Activated T-cell treated with anti-CD3 and anti-CD28 coated beads, Interleukin-2, amount 50 U/mL, for 24 hours (primary cell): ENCODE measurements at regions not wholly inside any gene's neighbourhood (a gene's known extent, or its start where the extent isn't known, plus 50 kb on each side); places are given as distances from the start of the nearest gene placed in this dataset.

ENCODE experiments used
- DNase-seq: peaks from one replicate; pipeline ENCODE4 v3.0.0-alpha.2; 2020
- H3K27ac Mint-ChIP-seq: 2 replicates; pipeline ENCODE4 v1.8.0; 2020; ENCODE audit warnings: mild to moderate bottlenecking, mixed read lengths
- H3K27me3 Mint-ChIP-seq: 2 replicates; pipeline ENCODE4 v1.8.0; 2020; ENCODE audit warnings: mixed read lengths
- H3K36me3 Mint-ChIP-seq: 2 replicates; pipeline ENCODE4 v1.8.0; 2020; ENCODE audit warnings: low read depth, mixed read lengths
- H3K4me1 Mint-ChIP-seq: 2 replicates; pipeline ENCODE4 v1.8.0; 2020; ENCODE audit warnings: low read depth, mixed read lengths
- H3K4me3 Mint-ChIP-seq: 2 replicates; pipeline ENCODE4 v1.8.0; 2020; ENCODE audit warnings: mild to moderate bottlenecking, moderate library complexity, mixed read lengths
- H3K9me3 Mint-ChIP-seq: 2 replicates; pipeline ENCODE4 v1.8.0; 2020; ENCODE audit warnings: mixed read lengths

GRCh38 chr1:34479731-34480130 lies 275.1 kb upstream of the GJB5 start:
- no peaks in the 10 kb centered on the region for H3K4me1 Mint-ChIP-seq
- H3K4me3 Mint-ChIP-seq, result no peak overlapping the region
- peaks cover 44% of the 10 kb centered on the region for H3K27me3 Mint-ChIP-seq
- H3K27ac Mint-ChIP-seq, result no peak overlapping the region
- DNase-seq, result no peak
- no peaks in the 10 kb centered on the region for H3K36me3 Mint-ChIP-seq
- H3K9me3 Mint-ChIP-seq, result no peaks in the 10 kb centered on the region

- Mint-ChIP-seq H3K4me1 (no peaks in the 10 kb centered on the region), H3K27ac (no peak overlapping the region), H3K4me3 (no peak overlapping the region), H3K36me3 (no peaks in the 10 kb centered on the region), H3K27me3 (peaks cover 26% of the 10 kb centered on the region), H3K9me3 (peaks cover 13% of the 10 kb centered on the region)
- no peak for DNase-seq
Measured at GRCh38 chr1:34488080-34488708, 266.7 kb upstream of the GJB5 start.

GRCh38 chr1:34500451-34500850 lies 254.4 kb upstream of the GJB5 start:
- Mint-ChIP-seq H3K27me3 (peaks cover 32% of the 10 kb centered on the region), H3K27ac (no peak overlapping the region), H3K36me3 (no peaks in the 10 kb centered on the region), H3K4me3 (no peak overlapping the region), H3K4me1 (no peaks in the 10 kb centered on the region), H3K9me3 (peaks cover 2% of the 10 kb centered on the region)
- DNase-seq, result no peak

GRCh38 chr1:34511802-34512201 lies 243.0 kb upstream of the GJB5 start:
- Mint-ChIP-seq H3K36me3 (no peaks in the 10 kb centered on the region), H3K4me3 (no peak overlapping the region), H3K27ac (no peak overlapping the region), H3K27me3 (peaks cover 1% of the 10 kb centered on the region), H3K9me3 (peaks cover 15% of the 10 kb centered on the region), H3K4me1 (no peaks in the 10 kb centered on the region)
- DNase-seq, result no peak

GRCh38 chr1:34518146-34518699 lies 236.6 kb upstream of the GJB5 start:
- Mint-ChIP-seq H3K27ac (no peak overlapping the region), H3K9me3 (peaks cover 2% of the 10 kb centered on the region), H3K27me3 (peaks cover 8% of the 10 kb centered on the region)

GRCh38 chr1:34520111-34520510 lies 234.7 kb upstream of the GJB5 start:
- no peaks in the 10 kb centered on the region for H3K9me3 Mint-ChIP-seq
- peaks cover 15% of the 10 kb centered on the region for H3K27me3 Mint-ChIP-seq
- no peaks in the 10 kb centered on the region for H3K4me1 Mint-ChIP-seq
- no peaks in the 10 kb centered on the region for H3K36me3 Mint-ChIP-seq
- no peak overlapping the region for H3K4me3 Mint-ChIP-seq
- H3K27ac Mint-ChIP-seq, result no peak overlapping the region
- no peak for DNase-seq

More at GRCh38 chr1:34518146-34518699, 236.6 kb upstream of the GJB5 start:
- DNase-seq, result no peak
- no peaks in the 10 kb centered on the region for H3K36me3 Mint-ChIP-seq
- no peak overlapping the region for H3K4me3 Mint-ChIP-seq
- no peaks in the 10 kb centered on the region for H3K4me1 Mint-ChIP-seq

- H3K4me1 Mint-ChIP-seq, result no peaks in the 10 kb centered on the region
- no peak overlapping the region for H3K4me3 Mint-ChIP-seq
- H3K36me3 Mint-ChIP-seq, result no peaks in the 10 kb centered on the region
- H3K27me3 Mint-ChIP-seq, result peaks cover 29% of the 10 kb centered on the region
- no peak overlapping the region for H3K27ac Mint-ChIP-seq
- H3K9me3 Mint-ChIP-seq, result no peaks in the 10 kb centered on the region
- no peak for DNase-seq
Measured at GRCh38 chr1:34524783-34525182, 230.1 kb upstream of the GJB5 start.

- Mint-ChIP-seq H3K4me1 (no peaks in the 10 kb centered on the region), H3K27me3 (peaks cover 32% of the 10 kb centered on the region), H3K27ac (no peak overlapping the region), H3K36me3 (no peaks in the 10 kb centered on the region), H3K9me3 (no peaks in the 10 kb centered on the region), H3K4me3 (no peak overlapping the region)
- no peak for DNase-seq
Measured at GRCh38 chr1:34529935-34530859, 224.7 kb upstream of the GJB5 start.

GRCh38 chr1:34532113-34532512 lies 222.7 kb upstream of the GJB5 start:
- Mint-ChIP-seq H3K4me1 (no peaks in the 10 kb centered on the region), H3K4me3 (no peak overlapping the region), H3K9me3 (no peaks in the 10 kb centered on the region), H3K36me3 (no peaks in the 10 kb centered on the region), H3K27ac (no peak overlapping the region), H3K27me3 (peaks cover 33% of the 10 kb centered on the region)
- no peak for DNase-seq

GRCh38 chr1:34538481-34538880 lies 216.4 kb upstream of the GJB5 start:
- Mint-ChIP-seq H3K9me3 (no peaks in the 10 kb centered on the region), H3K27me3 (peaks cover 35% of the 10 kb centered on the region), H3K36me3 (no peaks in the 10 kb centered on the region), H3K27ac (no peak overlapping the region), H3K4me1 (no peaks in the 10 kb centered on the region), H3K4me3 (no peak overlapping the region)
- DNase-seq, result no peak

- Mint-ChIP-seq H3K4me3 (no peak overlapping the region), H3K27ac (no peak overlapping the region), H3K36me3 (no peaks in the 10 kb centered on the region), H3K9me3 (no peaks in the 10 kb centered on the region), H3K4me1 (no peaks in the 10 kb centered on the region), H3K27me3 (peaks cover 31% of the 10 kb centered on the region)
- DNase-seq, result no peak
Measured at GRCh38 chr1:34547046-34547674, 207.7 kb upstream of the GJB5 start.

- Mint-ChIP-seq H3K27ac (no peak overlapping the region), H3K27me3 (peaks cover 31% of the 10 kb centered on the region), H3K9me3 (peaks cover 4% of the 10 kb centered on the region), H3K4me3 (no peak overlapping the region), H3K4me1 (no peaks in the 10 kb centered on the region), H3K36me3 (no peaks in the 10 kb centered on the region)
- no peak for DNase-seq
Measured at GRCh38 chr1:34549199-34549598, 205.6 kb upstream of the GJB5 start.

GRCh38 chr1:34578306-34578705 lies 176.5 kb upstream of the GJB5 start:
- peaks cover 45% of the 10 kb centered on the region for H3K27me3 Mint-ChIP-seq
- no peaks in the 10 kb centered on the region for H3K9me3 Mint-ChIP-seq
- H3K27ac Mint-ChIP-seq, result no peak overlapping the region
- DNase-seq, result no peak
- no peak overlapping the region for H3K4me3 Mint-ChIP-seq
- no peaks in the 10 kb centered on the region for H3K4me1 Mint-ChIP-seq
- H3K36me3 Mint-ChIP-seq, result no peaks in the 10 kb centered on the region

GRCh38 chr1:34582356-34582755 lies 172.5 kb upstream of the GJB5 start:
- H3K4me1 Mint-ChIP-seq, result no peaks in the 10 kb centered on the region
- no peaks in the 10 kb centered on the region for H3K36me3 Mint-ChIP-seq
- H3K27ac Mint-ChIP-seq, result no peak overlapping the region
- H3K9me3 Mint-ChIP-seq, result no peaks in the 10 kb centered on the region
- peaks cover 38% of the 10 kb centered on the region for H3K27me3 Mint-ChIP-seq
- no peak overlapping the region for H3K4me3 Mint-ChIP-seq
- DNase-seq, result no peak
